Large intestine (tissue), 3 donors: ENCODE measurements at regions not wholly inside any gene's neighbourhood (a gene's known extent, or its start where the extent isn't known, plus 50 kb on each side); places are given as distances from the start of the nearest gene placed in this dataset.
A peak's percentile ranks its signal among the peaks of the same experiment; 100 is the strongest.
"Not testable (repeated sequence)": the region's sequence is repeated elsewhere in the genome, so short reads cannot be mapped to it uniquely, and the experiment has no call there.

Experiments
- DNase-seq, 2 donors: peaks; one replicate each; pipeline versions ENCODE4 v3.0.0 to v3.0.0-alpha.2; 2013
- H3K27ac ChIP-seq: one replicate; pipeline ENCODE4 v1.5.1; 2013; ENCODE audit warnings: low read length
- H3K27me3 ChIP-seq: 2 replicates; pipeline ENCODE4 v1.6.1; 2013; ENCODE audit warnings: low read length; ENCODE audit not compliant: control insufficient read depth, insufficient read depth
- H3K36me3 ChIP-seq: 2 replicates; pipeline ENCODE4 v1.6.1; 2013; ENCODE audit warnings: low read length; ENCODE audit not compliant: control insufficient read depth, insufficient read depth
- H3K4me1 ChIP-seq: one replicate; pipeline ENCODE4 v1.6.1; 2013; ENCODE audit warnings: low read length; ENCODE audit not compliant: control insufficient read depth, insufficient read depth
- H3K4me3 ChIP-seq: one replicate; pipeline ENCODE4 v1.5.1; 2013; ENCODE audit warnings: low read length
- H3K9me3 ChIP-seq: one replicate; pipeline ENCODE4 v1.6.1; 2013; ENCODE audit warnings: mild to moderate bottlenecking, low read depth, low read length, moderate library complexity; ENCODE audit not compliant: control insufficient read depth
- WGBS: methylation state at CpG from one replicate; pipeline ENCODE4 v1.1.5; 2013; ENCODE audit warnings: low lambda C conversion rate; ENCODE audit not compliant: insufficient coverage; 5-methylcytosine and 5-hydroxymethylcytosine counted together

DNA sequence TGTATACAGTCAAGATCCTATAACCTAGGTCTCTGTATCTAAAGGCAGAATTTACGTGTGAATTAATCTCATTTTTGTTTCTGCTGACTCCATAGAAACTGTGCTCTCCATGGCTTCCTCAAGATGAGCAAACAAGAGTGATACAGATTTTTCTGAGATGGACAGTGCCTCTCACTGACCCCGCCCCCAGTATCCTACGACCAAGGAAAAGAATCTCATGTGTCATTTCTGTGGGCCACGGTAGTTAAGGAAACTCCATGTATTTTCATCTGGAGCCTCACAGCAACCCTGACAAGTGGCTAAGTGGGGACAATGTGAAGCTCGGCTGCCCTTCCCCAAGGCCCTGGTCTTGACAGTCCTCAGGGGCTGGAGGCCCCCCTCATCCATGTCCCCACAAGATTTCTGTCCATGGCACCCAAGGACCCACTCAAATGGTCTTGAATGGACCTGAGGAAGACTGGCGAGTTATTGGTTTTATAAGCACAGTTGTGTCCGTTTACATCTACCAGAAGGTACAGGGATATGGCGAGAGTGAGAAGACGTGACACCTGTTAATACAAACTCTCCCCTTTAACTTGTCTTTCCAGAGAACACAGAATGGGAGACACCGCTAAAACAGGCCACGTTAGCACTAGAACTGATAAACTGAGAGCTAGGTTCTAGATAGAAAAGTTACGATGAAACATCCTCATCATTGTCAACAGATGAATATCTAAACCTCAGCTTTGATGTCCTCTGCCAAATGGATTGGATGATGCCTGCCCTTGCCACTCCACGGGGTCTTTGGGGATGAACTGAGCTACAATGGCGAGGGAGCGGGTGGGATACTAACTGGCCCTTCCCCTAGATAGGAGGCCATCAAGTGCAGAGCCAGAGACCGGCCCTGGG, 108.4 kb upstream of the EGLN3 start:
- Histone ChIP-seq H3K4me3 (peak overlapping the region; percentile 74), H3K27ac (peak overlapping the region; percentile 91), H3K9me3 (no peaks in the 10 kb centered on the region), H3K4me1 (peaks cover 15% of the 10 kb centered on the region), H3K27me3 (no peaks in the 10 kb centered on the region), H3K36me3 (no peaks in the 10 kb centered on the region)
- 100% methylated on average over 3 of the region's 16 CpGs for WGBS
- DNase-seq: no peak

DNA sequence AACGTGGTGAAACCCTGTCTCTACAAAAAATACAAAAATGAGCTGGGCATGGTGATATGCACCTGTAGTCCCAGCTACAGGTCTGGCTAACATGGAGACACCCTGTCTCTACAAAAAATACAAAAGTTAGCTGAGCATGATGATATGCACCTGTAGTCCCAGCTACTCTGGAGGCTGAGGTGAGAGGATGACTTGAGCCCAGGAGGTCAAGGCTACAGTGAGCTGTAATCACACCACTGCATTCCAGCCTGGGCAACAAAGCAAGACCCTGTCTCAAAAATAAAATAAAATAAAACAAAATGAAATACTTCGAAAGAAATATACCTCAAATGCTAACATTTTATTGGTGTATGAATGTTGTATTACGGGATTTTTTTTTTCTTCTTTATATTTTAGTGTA, 107.6 kb upstream of the EGLN3 start:
- Histone ChIP-seq H3K4me3 (no peak overlapping the region), H3K27ac (no peak overlapping the region), H3K27me3 (no peaks in the 10 kb centered on the region), H3K36me3 (no peaks in the 10 kb centered on the region), H3K4me1 (peaks cover 10% of the 10 kb centered on the region), H3K9me3 (no peaks in the 10 kb centered on the region)
- WGBS: 100% methylated on average over 2 of the region's 3 CpGs
- no peak for DNase-seq

DNA sequence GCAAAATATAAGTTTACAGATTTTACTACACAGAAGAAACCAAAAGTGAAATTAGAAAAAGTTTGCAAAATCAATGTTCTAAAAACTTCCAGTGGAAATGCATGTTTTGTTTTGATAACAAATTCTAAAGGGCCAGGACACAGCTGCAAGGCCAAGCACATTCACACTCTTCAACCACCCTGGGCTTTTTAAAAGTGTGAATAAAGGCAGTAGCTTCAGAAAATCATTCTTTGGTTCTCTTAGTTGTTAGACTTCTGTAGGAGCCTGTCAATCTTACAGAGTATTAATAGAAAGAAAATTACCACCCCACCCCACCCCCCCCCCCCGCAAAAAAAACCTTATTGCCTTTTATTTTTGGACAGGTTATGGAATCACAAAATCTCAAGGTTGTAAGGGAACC, 105.2 kb upstream of the EGLN3 start:
- Histone ChIP-seq H3K4me3 (no peak overlapping the region), H3K9me3 (no peaks in the 10 kb centered on the region), H3K27ac (no peak overlapping the region), H3K4me1 (peaks cover 7% of the 10 kb centered on the region), H3K27me3 (no peaks in the 10 kb centered on the region), H3K36me3 (no peaks in the 10 kb centered on the region)
- no CpG with 5 or more reads among the region's 1 CpG for WGBS
- DNase-seq: no peak

GRCh38 chr14:34055157-34055950, 104.5 kb upstream of the EGLN3 start:
- H3K27me3 ChIP-seq: no peaks in the 10 kb centered on the region

GRCh38 chr14:34053666-34054065, 102.8 kb upstream of the EGLN3 start:
- H3K4me1 ChIP-seq: peaks cover 4% of the 10 kb centered on the region
- peak; percentile 36 to 40 for DNase-seq
- H3K27me3 ChIP-seq: no peaks in the 10 kb centered on the region
- H3K27ac ChIP-seq: no peak overlapping the region
- H3K9me3 ChIP-seq: no peaks in the 10 kb centered on the region
- H3K36me3 ChIP-seq: no peaks in the 10 kb centered on the region
- no CpG with 5 or more reads among the region's 3 CpGs for WGBS
- H3K4me3 ChIP-seq: no peak overlapping the region

More at GRCh38 chr14:34055157-34055950, 104.5 kb upstream of the EGLN3 start:
- peaks cover 7% of the 10 kb centered on the region for H3K4me1 ChIP-seq
- H3K4me3 ChIP-seq: no peak overlapping the region
- WGBS: no CpG with 5 or more reads among the region's 2 CpGs
- no peaks in the 10 kb centered on the region for H3K36me3 ChIP-seq
- H3K9me3 ChIP-seq: no peaks in the 10 kb centered on the region
- DNase-seq: peak in 1 of 2 donors; percentile 69
- H3K27ac ChIP-seq: peak overlapping the region; percentile 3

DNA sequence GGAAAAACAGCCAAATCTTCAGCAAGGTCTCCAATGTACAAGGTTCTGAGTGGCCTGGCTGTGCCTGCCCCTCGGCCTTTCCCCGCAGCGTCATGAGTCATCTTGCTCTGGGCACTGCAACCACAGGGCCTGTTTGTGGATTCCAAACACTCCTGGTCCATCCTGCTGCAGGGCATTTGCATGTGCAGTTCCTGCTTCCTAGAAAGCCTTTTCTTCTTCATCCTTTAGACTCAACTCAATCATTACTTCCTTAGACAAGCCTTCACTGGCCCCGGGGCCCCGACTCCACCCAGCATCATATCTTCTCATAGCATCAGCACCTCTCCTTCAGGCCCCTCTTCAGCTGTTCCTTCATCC, 101.8 kb upstream of the EGLN3 start:
- no peak overlapping the region for H3K4me3 ChIP-seq
- no peak overlapping the region for H3K27ac ChIP-seq
- no peaks in the 10 kb centered on the region for H3K27me3 ChIP-seq
- peaks cover 4% of the 10 kb centered on the region for H3K4me1 ChIP-seq
- 100% methylated on average over 1 of the region's 5 CpGs for WGBS
- DNase-seq: no peak
- no peaks in the 10 kb centered on the region for H3K36me3 ChIP-seq
- no peaks in the 10 kb centered on the region for H3K9me3 ChIP-seq

DNA sequence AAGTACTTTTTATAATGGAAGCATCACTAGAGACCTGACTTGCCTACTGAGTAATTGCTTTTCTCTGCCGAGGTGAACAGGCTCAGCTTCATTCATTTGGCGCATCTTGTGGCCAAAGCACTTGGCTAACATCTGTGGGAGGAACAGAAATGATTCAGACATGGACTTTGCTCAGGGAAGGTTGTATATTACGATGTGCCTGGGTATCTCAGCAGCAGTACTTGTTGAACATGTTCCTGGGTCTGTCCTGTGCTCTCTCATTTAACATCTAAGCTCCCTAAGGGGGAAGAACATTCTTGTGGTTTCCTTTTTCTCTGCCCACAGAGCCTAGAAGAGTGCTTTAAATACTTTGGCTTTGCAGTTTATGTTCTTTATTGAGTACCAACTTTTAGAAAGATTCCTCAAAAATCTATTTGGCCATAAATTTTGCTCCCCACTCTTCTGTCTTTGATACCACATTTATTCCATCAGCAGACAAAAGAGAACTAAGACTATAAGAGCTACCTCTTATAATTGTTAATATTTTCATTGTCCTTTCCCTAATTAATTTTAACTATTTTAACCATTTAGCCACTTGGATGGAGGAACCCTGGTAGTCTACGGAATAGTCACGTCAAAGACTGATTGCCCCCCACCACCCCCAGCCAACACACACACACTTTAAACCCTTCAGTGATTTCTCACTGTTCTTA, 101.2 kb upstream of the EGLN3 start:
- Histone ChIP-seq H3K4me3 (no peak overlapping the region), H3K9me3 (no peaks in the 10 kb centered on the region), H3K27me3 (no peaks in the 10 kb centered on the region), H3K27ac (peak overlapping the region; percentile 19), H3K36me3 (no peaks in the 10 kb centered on the region), H3K4me1 (peaks cover 4% of the 10 kb centered on the region)
- WGBS: no CpG with 5 or more reads among the region's 5 CpGs
- peak; percentile 93 to 96 for DNase-seq

- no CpG with 5 or more reads among the region's 1 CpG for WGBS
- Histone ChIP-seq H3K27me3 (no peaks in the 10 kb centered on the region), H3K4me3 (no peak overlapping the region)
Measured at GRCh38 chr14:34050606-34051005, 99.7 kb upstream of the EGLN3 start.

DNA sequence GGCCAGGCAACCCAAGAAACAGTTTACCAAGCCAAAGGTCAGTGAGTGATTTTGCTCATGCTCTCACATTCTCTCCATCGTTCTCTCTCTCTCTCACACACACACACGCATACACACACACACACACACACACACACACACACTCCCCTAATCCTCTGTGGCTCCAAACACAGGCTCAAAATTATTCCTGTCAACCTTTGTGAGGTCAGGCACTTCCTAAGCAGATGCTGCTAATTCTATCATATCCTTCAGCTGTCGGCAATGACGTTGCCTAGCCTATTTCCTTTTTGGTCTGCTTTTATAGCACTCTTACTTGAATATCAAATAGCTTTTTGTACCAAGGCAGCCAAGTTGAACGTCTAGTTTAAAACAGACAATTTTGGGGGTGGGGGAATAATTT, 98.9 kb upstream of the EGLN3 start:
- H3K4me1 ChIP-seq: peaks cover 16% of the 10 kb centered on the region
- WGBS: 75% methylated on average over 2 of the region's 5 CpGs
- H3K9me3 ChIP-seq: no peaks in the 10 kb centered on the region
- no peak overlapping the region for H3K4me3 ChIP-seq
- no peaks in the 10 kb centered on the region for H3K27me3 ChIP-seq
- peak in 1 of 2 donors; percentile 25 for DNase-seq
- no peaks in the 10 kb centered on the region for H3K36me3 ChIP-seq
- H3K27ac ChIP-seq: no peak overlapping the region

More at GRCh38 chr14:34050606-34051005, 99.7 kb upstream of the EGLN3 start:
- H3K36me3 ChIP-seq: no peaks in the 10 kb centered on the region
- H3K9me3 ChIP-seq: no peaks in the 10 kb centered on the region
- no peak for DNase-seq
- no peak overlapping the region for H3K27ac ChIP-seq
- peaks cover 16% of the 10 kb centered on the region for H3K4me1 ChIP-seq

GRCh38 chr14:34049187-34049586, 98.3 kb upstream of the EGLN3 start:
- DNase-seq, H3K9me3 ChIP-seq, H3K27me3 ChIP-seq, H3K27ac ChIP-seq, H3K4me3 ChIP-seq, H3K36me3 ChIP-seq: not testable (repeated sequence)
- WGBS: 80% methylated on average over 1 of the region's 7 CpGs
- H3K4me1 ChIP-seq: peaks cover 16% of the 10 kb centered on the region
